KBM-7 (cell line): ENCODE measurements at regions not wholly inside any gene's neighbourhood (a gene's known extent, or its start where the extent isn't known, plus 50 kb on each side); places are given as distances from the start of the nearest gene placed in this dataset.

Experiments used
- DNase-seq: peaks from one replicate; pipeline ENCODE4 v3.0.0-alpha.2; 2015
- in situ Hi-C: fragments of 300-500 bp; cut with MboI; formaldehyde crosslinking; loops from 2 replicates; pipeline ENCODE4 v1.14.3; 2020; ENCODE audit warnings: low sequenced_read_pairs, low pct_unique_long_range_greater_than_20kb, mixed read lengths

- no peak for DNase-seq
- in situ Hi-C loops: no loop called here
Observed at GRCh38 chr10:56902554-56902953, 541.5 kb upstream of the ZWINT start.

GRCh38 chr10:56895306-56895705, 534.2 kb upstream of the ZWINT start:
- in situ Hi-C loops: no loop called here
- DNase-seq: no peak

DNA sequence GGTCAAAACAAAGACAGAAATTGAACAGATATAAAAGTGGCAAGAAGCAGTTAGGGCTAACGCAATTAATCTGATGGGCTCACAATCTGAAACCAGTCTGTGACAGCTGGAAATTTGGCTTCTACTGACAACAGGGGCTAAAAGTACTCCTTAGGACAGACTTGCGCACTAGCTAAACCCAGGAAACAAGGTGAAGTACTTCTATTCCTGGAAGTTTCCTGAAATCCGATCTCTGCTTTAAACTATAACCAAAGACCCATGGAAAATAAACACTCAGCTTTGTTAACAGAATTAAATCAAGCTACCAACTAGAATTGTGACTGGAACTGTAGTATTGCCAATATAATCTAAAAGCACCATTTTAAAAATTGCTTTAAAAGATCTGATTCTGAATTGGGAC, 520.2 kb upstream of the ZWINT start:
- no peak for DNase-seq
- in situ Hi-C loops: no loop called here

DNA sequence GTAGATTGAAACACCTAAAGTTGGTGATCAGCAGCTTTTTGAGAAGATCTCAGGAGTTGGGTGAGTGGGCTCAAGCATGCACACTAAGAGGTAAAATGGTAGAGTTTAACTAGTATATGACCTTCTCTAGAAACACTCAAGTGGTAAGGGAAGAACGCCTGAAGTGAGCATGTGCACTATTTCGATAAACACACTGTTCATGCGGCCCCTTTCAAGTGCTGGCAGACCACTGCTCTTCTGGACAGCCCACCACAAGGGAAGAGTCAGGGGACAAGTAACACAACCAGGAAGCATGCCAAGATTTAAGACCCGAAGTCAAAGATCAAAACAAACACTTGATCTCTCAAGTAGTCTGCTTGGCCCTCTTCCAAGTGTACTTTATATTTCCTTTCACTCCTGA, 519.5 kb upstream of the ZWINT start:
- DNase-seq: no peak

GRCh38 chr10:56874950-56875349, 513.9 kb upstream of the ZWINT start:
- in situ Hi-C loops: no loop called here
- DNase-seq: no peak

More for the DNA sequence above, 519.5 kb upstream of the ZWINT start:
- in situ Hi-C loops: no loop called here

GRCh38 chr10:56871160-56871668, 510.2 kb upstream of the ZWINT start:
- in situ Hi-C loops: no loop called here
- no peak for DNase-seq

DNA sequence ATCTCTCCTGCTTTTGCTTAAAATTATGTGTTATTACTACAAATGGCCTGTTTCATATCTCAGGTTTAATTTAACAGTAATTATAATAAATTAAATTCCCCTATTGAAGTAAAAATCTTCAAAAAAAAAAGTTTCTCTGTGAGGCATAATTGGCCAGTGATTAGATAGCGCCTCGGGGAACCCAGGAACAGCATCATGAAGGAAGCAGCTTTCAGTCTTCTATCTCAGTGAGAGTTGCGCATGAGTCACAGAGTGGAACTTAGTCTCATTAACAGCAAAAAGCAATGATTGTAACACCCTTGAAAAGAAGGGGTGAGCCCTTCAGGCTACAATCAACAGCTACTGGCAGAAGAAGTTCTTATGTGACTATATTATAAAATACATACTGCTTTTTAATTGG, 506.2 kb upstream of the ZWINT start:
- in situ Hi-C loops: no loop called here
- DNase-seq: no peak

DNA sequence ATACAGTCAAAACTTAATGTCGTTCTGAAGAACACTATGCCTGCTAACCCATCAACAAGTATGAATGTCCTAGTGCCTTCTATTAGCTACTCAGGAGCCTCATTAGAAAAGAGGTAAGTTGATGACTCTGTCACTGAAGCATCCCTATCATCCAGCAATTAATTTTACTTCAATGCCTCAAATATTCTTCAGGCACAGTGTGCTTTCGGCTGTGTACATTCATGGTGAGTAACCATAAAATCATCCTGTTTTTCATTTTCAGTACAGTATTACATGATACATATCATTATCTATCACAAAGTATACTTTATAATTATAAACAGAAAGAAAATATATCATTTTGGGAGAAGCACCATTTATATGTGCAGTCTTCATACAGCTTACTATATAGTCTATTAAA, 495.5 kb upstream of the ZWINT start:
- DNase-seq: no peak
- in situ Hi-C loops: no loop called here

DNA sequence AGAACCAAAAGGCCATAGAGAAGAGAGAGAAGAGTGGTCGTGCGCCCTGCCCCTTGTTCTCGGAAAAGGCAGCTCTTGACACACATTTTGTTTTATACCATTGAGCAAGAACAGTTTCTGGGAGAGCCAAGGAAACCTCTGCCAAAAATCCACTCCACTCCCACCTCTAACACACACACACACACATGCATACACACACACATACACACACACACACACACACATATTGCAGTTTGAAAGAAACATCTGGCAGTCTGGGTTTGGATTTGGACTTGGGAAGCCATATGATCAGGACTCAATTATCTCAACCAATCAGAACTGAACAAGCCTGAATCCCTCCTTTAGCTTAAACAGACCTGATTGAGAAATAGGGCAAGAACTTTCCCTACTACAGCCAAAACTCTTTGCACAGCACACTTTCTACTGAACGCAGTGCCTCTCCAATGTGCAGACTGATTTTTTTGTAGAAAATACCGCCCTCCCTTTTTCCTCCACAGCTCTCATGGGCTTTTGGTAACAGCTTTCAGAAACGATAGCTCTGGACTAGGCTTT, 484.0 kb upstream of the ZWINT start:
- no peak for DNase-seq
- in situ Hi-C loops: no loop called here

DNA sequence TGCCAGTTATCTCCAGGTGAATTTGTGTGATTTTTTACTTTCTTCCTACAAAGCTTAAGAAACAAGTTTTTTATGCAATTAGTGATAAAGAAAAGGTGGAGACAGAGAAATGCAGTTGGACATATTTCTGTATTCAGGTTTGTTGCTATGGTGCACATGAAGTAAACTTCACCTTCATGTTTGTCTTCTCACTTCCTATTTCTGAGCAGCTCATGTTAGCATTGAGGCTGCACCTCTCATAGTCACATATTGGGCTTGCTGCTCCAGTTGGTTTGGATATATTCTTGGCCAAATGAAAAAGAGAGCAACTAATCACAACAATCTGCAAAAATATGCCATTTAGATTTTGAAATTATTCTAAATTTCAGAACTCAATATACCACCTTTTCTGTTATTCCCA, 475.6 kb upstream of the ZWINT start:
- no peak for DNase-seq
- in situ Hi-C loops: no loop called here

DNA sequence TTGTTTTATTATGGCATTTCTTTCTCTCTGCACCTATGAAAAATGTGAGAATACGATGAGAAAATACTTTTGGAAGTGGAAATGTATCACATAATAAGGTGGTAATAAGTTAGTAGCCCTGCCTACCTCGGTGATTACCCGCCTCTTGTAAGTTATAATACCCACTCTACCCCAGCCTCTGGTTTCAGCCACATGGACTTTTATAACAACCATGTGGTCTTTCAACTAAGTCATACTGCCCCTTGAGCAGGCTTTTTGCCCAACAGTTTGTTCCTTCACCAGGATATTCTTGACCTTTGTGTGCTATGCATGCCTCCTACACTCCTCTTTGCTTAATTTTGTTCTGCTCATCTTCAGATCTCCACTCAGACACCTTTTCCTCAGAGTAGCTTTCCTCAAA, 470.6 kb upstream of the ZWINT start:
- in situ Hi-C loops: no loop called here
- no peak for DNase-seq

- in situ Hi-C loops: no loop called here
- peak; percentile 39 for DNase-seq
Observed at GRCh38 chr10:56823849-56824248, 462.8 kb upstream of the ZWINT start.

DNA sequence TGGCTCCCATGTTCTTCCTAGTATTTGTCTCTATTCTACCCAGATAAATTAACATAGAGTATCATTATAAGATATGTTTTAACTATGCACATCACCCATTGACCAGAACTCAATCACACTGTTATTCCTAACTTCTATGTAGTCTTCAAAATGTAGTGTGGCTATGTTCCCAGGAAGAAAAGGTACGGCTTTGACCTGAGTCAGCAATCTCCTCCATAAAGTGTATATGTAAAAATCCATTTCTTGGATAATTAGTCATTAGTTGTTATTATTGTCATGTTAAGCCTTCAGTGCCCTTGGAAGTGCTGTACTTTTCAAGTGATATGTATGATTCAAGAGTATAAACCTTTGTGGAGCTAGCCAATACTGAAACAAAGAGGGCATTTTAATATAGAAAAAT, 444.0 kb upstream of the ZWINT start:
- in situ Hi-C loops: no loop called here

GRCh38 chr10:56785292-56785691, 424.2 kb upstream of the ZWINT start:
- in situ Hi-C loops: no loop called here
- no peak for DNase-seq

More for the DNA sequence above, 444.0 kb upstream of the ZWINT start:
- DNase-seq: no peak

DNA sequence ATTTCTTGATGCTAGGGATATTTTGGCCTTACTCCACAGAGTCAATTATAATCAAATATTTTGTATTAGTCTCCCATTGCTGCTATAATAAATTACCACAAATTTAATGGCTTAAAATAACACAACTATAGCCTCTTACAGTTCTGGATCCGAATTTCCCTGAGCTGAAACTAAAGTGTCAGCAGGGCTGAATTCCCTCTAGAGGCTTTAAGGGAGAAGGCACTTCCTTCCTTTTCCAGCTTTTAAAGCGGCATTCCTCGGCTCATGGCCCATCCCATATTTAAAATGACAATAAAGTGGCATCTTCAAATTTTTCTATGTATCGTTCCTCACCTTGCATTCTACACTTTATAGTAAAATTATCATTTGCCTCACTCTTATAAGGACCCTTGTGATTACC, 421.4 kb upstream of the ZWINT start:
- in situ Hi-C loops: no loop called here
- no peak for DNase-seq

DNA sequence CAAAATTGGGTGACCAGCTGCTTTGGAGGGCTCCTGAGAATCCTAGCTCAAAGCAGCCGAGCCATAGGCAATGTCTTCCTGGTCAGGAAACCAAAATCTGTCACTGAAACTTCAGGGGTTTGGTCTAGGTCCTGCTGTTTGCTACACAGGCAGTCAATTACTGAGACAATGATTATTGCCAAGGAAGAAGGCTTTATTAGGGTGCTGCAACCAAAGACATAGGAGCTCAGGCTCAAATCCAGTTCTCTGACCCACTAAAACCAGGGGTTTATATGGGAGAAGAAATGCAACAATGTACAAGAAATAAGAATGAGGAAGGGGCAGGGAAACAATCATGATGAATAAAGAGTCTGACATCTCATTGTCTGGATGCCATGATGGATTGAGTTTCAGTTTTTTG, 410.3 kb upstream of the ZWINT start:
- no peak for DNase-seq
- in situ Hi-C loops: no loop called here

DNA sequence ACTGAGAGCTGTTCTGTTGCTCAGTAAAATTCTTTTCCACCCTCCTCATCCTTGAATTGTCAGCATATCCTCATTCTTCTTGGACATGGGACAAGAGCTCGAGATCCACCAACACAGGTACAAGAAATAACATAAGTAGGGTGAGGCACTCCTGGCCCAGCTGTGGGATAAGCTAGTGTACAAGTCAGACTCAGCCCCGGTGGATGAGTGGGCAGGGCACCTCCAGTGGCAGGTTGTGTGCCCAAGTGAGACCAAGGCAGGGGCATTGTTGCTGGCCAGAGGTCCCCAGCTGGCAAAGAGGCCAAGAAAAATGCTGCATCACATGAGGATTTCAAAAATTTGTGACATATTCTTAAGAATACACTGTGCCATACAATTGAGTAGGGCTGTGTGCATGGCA, 402.0 kb upstream of the ZWINT start:
- in situ Hi-C loops: no loop called here
- DNase-seq: no peak

- no peak for DNase-seq
- in situ Hi-C loops: no loop called here
Observed at GRCh38 chr10:56745490-56745889, 384.4 kb upstream of the ZWINT start.

GRCh38 chr10:56728349-56728748, 367.3 kb upstream of the ZWINT start:
- no peak for DNase-seq
- in situ Hi-C loops: no loop called here

GRCh38 chr10:56722912-56723311, 361.9 kb upstream of the ZWINT start:
- in situ Hi-C loops: no loop called here
- DNase-seq: no peak

DNA sequence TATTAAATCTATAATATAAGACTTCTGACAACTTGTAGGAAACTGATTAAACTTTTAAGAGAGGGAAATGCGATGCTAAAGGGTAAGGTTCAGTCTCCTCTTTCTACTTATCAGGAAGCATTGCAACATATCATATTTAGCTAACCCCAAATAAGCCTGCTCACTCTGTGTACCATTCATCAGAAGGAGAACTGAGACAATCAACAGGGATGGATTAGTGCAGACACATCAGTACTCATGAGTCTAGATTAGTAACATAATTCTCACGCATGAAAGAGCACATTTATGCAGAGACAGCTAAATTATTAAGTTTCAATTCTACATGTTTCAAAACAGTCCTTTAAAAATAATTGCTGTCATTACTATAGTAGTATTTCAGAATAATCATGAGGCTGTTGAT, 354.2 kb upstream of the ZWINT start:
- in situ Hi-C loops: no loop called here
- DNase-seq: no peak

- in situ Hi-C loops: no loop called here
- DNase-seq: no peak
Observed at GRCh38 chr10:56698506-56698905, 337.4 kb upstream of the ZWINT start.
